HAP-1 (cell line): ENCODE measurements at regions not wholly inside any gene's neighbourhood (a gene's known extent, or its start where the extent isn't known, plus 50 kb on each side); places are given as distances from the start of the nearest gene placed in this dataset.
"Not testable (repeated sequence)": the region's sequence is repeated elsewhere in the genome, so short reads cannot be mapped to it uniquely, and the experiment has no call there.

Source experiments
- DNase-seq, 2 experiments: peaks; one replicate each; pipeline ENCODE4 v3.0.0-alpha.2; 2016 to 2020; ENCODE audit warnings: low spot score in 2 of 2
- H3K27me3 ChIP-seq: fragments of 250-450 bp; sonication (Bioruptor Pico); 2 replicates; pipeline ENCODE4 v1.5.1; 2020; ENCODE audit warnings: low read depth, mild to moderate bottlenecking, moderate library complexity
- H3K36me3 ChIP-seq: fragments of 250-450 bp; sonication (Bioruptor Pico); replicated peaks from 2 replicates; pipeline ENCODE4 v1.5.1; 2020; ENCODE audit warnings: mild to moderate bottlenecking
- H3K4me1 ChIP-seq: fragments of 250-450 bp; sonication (Bioruptor Pico); 2 replicates; pipeline ENCODE4 v1.5.1; 2020; ENCODE audit warnings: mild to moderate bottlenecking
- H3K4me3 ChIP-seq: fragments of 250-450 bp; sonication (Bioruptor Pico); 2 replicates; pipeline ENCODE4 v1.5.1; 2020; ENCODE audit warnings: mild to moderate bottlenecking, moderate library complexity
- H3K9me3 ChIP-seq: fragments of 250-450 bp; sonication (Bioruptor Pico); 2 replicates; pipeline ENCODE4 v1.5.1; 2020; ENCODE audit warnings: mild to moderate bottlenecking, moderate library complexity
- in situ Hi-C: fragments of 300-500 bp; cut with MboI; formaldehyde crosslinking; loops from 3 replicates; pipeline ENCODE4 v1.14.3; 2020; ENCODE audit warnings: low sequenced_read_pairs, inconsistent platforms, mixed read lengths

DNA sequence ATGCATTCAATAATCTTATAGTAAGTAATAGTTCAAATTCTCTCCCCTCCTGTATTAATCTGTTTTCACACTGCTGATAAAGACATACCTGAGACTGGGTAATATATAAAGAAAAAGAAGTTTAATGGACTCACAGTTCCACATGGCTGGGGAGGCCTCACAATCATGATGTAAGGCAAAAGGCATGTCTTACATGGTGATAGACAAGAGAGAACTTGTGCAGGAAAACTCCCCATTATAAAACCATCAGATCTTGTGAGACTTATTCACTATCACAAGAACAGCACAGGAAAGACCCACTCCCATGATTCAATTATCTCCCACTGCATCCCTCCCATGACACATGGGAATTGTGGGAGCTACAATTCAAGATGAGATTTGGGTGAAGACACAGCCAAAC lies 199.9 kb upstream of the PCSK5 start:
- H3K27me3 ChIP-seq, DNase-seq, H3K4me3 ChIP-seq, H3K4me1 ChIP-seq, in situ Hi-C loops, H3K9me3 ChIP-seq, H3K36me3 ChIP-seq: not testable (repeated sequence)

DNA sequence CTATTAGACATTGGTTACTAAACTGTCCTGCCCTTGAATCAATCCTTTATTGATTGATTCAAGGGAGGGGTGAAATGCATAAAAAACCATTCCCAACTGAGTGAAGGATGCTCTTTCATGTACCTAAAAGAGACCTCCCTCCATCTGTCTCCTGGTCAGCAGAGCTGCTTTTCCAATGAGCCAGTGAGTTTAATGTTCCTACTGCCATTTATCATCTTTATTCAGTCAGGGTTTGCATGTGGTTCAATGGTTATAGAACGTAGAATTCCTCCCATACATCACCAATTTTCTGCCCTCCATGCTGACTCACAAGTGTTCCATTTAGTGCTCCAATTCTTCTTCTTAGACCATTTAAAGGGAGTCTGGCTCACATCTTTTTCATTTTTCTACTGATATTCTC lies 199.1 kb upstream of the PCSK5 start:
- H3K4me1 ChIP-seq = no peaks in the 10 kb centered on the region
- in situ Hi-C loops = no loop called here

DNA sequence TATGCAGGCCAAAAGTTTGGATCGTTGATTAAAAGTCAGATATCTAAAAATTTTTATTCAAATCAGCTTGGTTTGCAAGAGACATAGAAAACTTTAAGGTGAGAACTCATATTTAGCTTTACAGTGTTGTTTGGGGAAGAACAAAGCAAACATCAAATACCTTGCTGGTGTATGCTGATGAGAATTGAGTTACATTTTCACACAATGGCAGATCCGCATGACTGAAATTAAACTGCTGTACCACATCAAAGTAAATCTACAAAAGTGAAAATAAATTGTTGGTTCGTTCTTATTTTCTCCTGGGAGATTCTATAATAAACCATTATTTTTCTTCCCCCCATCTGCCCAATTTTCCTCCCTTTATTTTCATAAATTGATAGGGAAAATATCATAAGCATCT lies 198.2 kb upstream of the PCSK5 start:
- H3K9me3 ChIP-seq = no peaks in the 10 kb centered on the region
- no peak overlapping the region for H3K4me3 ChIP-seq
- no peaks in the 10 kb centered on the region for H3K36me3 ChIP-seq
- no peaks in the 10 kb centered on the region for H3K4me1 ChIP-seq
- DNase-seq = no peak
- in situ Hi-C loops = no loop called here
- no peaks in the 10 kb centered on the region; the same call in 1 of the 2 replicates for H3K27me3 ChIP-seq

More for the DNA sequence above, 199.1 kb upstream of the PCSK5 start:
- no peak for DNase-seq
- Histone ChIP-seq H3K27me3 (no peaks in the 10 kb centered on the region; the same call in 1 of the 2 replicates), H3K4me3 (no peak overlapping the region), H3K9me3 (no peaks in the 10 kb centered on the region), H3K36me3 (no peaks in the 10 kb centered on the region)

DNA sequence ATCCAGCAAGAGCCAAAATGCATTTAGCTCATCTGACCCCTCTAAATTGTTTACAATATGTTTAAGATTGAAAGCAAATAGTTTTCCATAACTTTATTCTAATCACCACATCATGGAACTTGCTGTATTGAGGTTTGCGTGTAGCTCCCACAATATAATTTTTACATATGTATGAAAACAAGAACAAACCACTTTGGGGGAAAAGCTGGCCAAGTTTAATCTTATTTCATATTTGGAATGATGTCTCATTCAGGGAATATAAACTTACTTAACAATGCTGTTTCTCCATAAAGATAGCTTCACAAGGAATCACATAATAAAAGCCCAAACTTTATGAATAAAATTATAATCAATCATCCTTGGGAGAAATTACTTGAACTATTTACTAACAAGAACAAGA lies 194.6 kb upstream of the PCSK5 start:
- H3K27me3 ChIP-seq = no peaks in the 10 kb centered on the region; the same call in 1 of the 2 replicates
- H3K4me3 ChIP-seq = no peak overlapping the region
- H3K9me3 ChIP-seq = no peaks in the 10 kb centered on the region
- no peaks in the 10 kb centered on the region for H3K4me1 ChIP-seq
- no peak for DNase-seq
- in situ Hi-C loops = no loop called here
- no peaks in the 10 kb centered on the region for H3K36me3 ChIP-seq

GRCh38 chr9:75699017-75699416 lies 191.5 kb upstream of the PCSK5 start:
- DNase-seq = no peak
- H3K27me3 ChIP-seq = no peaks in the 10 kb centered on the region; the same call in 1 of the 2 replicates
- no peaks in the 10 kb centered on the region for H3K4me1 ChIP-seq
- H3K9me3 ChIP-seq = no peaks in the 10 kb centered on the region
- no peak overlapping the region for H3K4me3 ChIP-seq
- no peaks in the 10 kb centered on the region for H3K36me3 ChIP-seq
- in situ Hi-C loops = no loop called here

- Histone ChIP-seq H3K27me3 (no peaks in the 10 kb centered on the region; the same call in 1 of the 2 replicates), H3K9me3 (no peaks in the 10 kb centered on the region), H3K4me1 (no peaks in the 10 kb centered on the region), H3K36me3 (no peaks in the 10 kb centered on the region), H3K4me3 (no peak overlapping the region)
- DNase-seq = no peak
- in situ Hi-C loops = loop anchor here (25.0 kb wide), 1 partner anchor 87 kb away; no protein-coding TSS in a partner anchor
These were observed 190.7 kb upstream of the PCSK5 start for GRCh38 chr9:75699625-75700251.

- DNase-seq = no peak
- Histone ChIP-seq H3K4me3 (no peak overlapping the region), H3K9me3 (no peaks in the 10 kb centered on the region), H3K4me1 (no peaks in the 10 kb centered on the region), H3K36me3 (no peaks in the 10 kb centered on the region), H3K27me3 (no peaks in the 10 kb centered on the region; the same call in 1 of the 2 replicates)
- in situ Hi-C loops = loop anchor here (25.0 kb wide), 1 partner anchor 88 kb away; no protein-coding TSS in a partner anchor
These were observed 190.2 kb upstream of the PCSK5 start for GRCh38 chr9:75700252-75700640.

- H3K9me3 ChIP-seq = no peaks in the 10 kb centered on the region
- H3K27me3 ChIP-seq = no peaks in the 10 kb centered on the region
- no peak overlapping the region for H3K4me3 ChIP-seq
- in situ Hi-C loops = loop anchor here (25.0 kb wide), 1 partner anchor 95 kb away; no protein-coding TSS in a partner anchor
- no peaks in the 10 kb centered on the region for H3K36me3 ChIP-seq
- no peak for DNase-seq
- no peaks in the 10 kb centered on the region for H3K4me1 ChIP-seq
These were observed 183.3 kb upstream of the PCSK5 start for GRCh38 chr9:75707191-75707590.

- H3K27me3 ChIP-seq = no peaks in the 10 kb centered on the region
- no peak overlapping the region for H3K4me3 ChIP-seq
- no peaks in the 10 kb centered on the region for H3K9me3 ChIP-seq
- H3K4me1 ChIP-seq = no peaks in the 10 kb centered on the region
- in situ Hi-C loops = loop anchor here (25.0 kb wide), 1 partner anchor 97 kb away; no protein-coding TSS in a partner anchor
- no peak for DNase-seq
- H3K36me3 ChIP-seq = no peaks in the 10 kb centered on the region
These were observed 180.8 kb upstream of the PCSK5 start for GRCh38 chr9:75709698-75710097.

GRCh38 chr9:75712700-75713099 lies 177.8 kb upstream of the PCSK5 start:
- in situ Hi-C loops = loop anchor here (25.0 kb wide), 1 partner anchor 100 kb away; no protein-coding TSS in a partner anchor
- Histone ChIP-seq H3K27me3 (no peaks in the 10 kb centered on the region), H3K4me3 (no peak overlapping the region), H3K4me1 (no peaks in the 10 kb centered on the region), H3K36me3 (no peaks in the 10 kb centered on the region), H3K9me3 (no peaks in the 10 kb centered on the region)
- DNase-seq = no peak

DNA sequence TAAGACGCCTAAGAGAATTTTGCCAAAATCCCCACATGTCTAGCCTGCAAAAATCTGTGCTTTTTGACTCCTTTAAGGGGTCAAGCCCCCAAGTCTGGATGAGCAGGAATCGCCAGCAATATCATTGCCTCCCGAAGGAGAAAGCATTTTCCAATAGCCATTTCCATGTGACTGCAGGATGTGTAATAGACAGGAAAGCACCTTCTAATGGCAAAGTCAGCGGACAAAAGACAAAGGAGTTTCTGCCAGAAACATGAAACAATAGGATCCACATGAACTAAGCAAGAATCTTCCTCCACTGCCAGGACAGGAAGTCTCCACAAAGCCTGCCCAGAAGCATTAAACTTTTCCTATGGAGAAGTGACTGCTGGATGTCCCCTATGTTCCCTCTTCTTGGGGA lies 177.1 kb upstream of the PCSK5 start:
- no peaks in the 10 kb centered on the region for H3K9me3 ChIP-seq
- no peak overlapping the region for H3K4me3 ChIP-seq
- no peaks in the 10 kb centered on the region for H3K36me3 ChIP-seq
- no peaks in the 10 kb centered on the region for H3K27me3 ChIP-seq
- no peaks in the 10 kb centered on the region for H3K4me1 ChIP-seq
- in situ Hi-C loops = loop anchor here (25.0 kb wide), 1 partner anchor 101 kb away; no protein-coding TSS in a partner anchor
- DNase-seq = no peak

GRCh38 chr9:75715360-75715759 lies 175.1 kb upstream of the PCSK5 start:
- Histone ChIP-seq H3K9me3 (no peaks in the 10 kb centered on the region), H3K4me1 (no peaks in the 10 kb centered on the region), H3K27me3 (no peaks in the 10 kb centered on the region), H3K36me3 (no peaks in the 10 kb centered on the region), H3K4me3 (no peak overlapping the region)
- in situ Hi-C loops = loop anchor here (25.0 kb wide), 1 partner anchor 103 kb away; no protein-coding TSS in a partner anchor
- DNase-seq = no peak

GRCh38 chr9:75718677-75719076 lies 171.8 kb upstream of the PCSK5 start:
- in situ Hi-C loops = loop anchor here (25.0 kb wide), 1 partner anchor 106 kb away; no protein-coding TSS in a partner anchor
- Histone ChIP-seq H3K27me3 (no peaks in the 10 kb centered on the region), H3K36me3 (no peaks in the 10 kb centered on the region), H3K9me3 (no peaks in the 10 kb centered on the region), H3K4me3 (no peak overlapping the region), H3K4me1 (no peaks in the 10 kb centered on the region)
- DNase-seq = no peak

- DNase-seq = no peak
- Histone ChIP-seq H3K27me3 (no peaks in the 10 kb centered on the region), H3K36me3 (no peaks in the 10 kb centered on the region), H3K9me3 (no peaks in the 10 kb centered on the region), H3K4me3 (no peak overlapping the region), H3K4me1 (no peaks in the 10 kb centered on the region)
- in situ Hi-C loops = no loop called here
These were observed 162.1 kb upstream of the PCSK5 start for GRCh38 chr9:75728391-75728790.
